NCI-H524 treated with DMSO at 0.1 percent for 48 hours (cell line): ENCODE measurements at regions not wholly inside any gene's neighbourhood (a gene's known extent, or its start where the extent isn't known, plus 50 kb on each side); places are given as distances from the start of the nearest gene placed in this dataset.
A peak's percentile ranks its signal among the peaks of the same experiment; 100 is the strongest.
"Not testable (repeated sequence)": the region's sequence is repeated elsewhere in the genome, so short reads cannot be mapped to it uniquely, and the experiment has no call there.

Experiments used
- DNase-seq: peaks from one replicate; lab custom pipeline; 2025; lab: John Stamatoyannopoulos, UW

GRCh38 chr6:135655055-135655454, 157.5 kb upstream of the AHI1 start:
- DNase-seq: no peak

DNA sequence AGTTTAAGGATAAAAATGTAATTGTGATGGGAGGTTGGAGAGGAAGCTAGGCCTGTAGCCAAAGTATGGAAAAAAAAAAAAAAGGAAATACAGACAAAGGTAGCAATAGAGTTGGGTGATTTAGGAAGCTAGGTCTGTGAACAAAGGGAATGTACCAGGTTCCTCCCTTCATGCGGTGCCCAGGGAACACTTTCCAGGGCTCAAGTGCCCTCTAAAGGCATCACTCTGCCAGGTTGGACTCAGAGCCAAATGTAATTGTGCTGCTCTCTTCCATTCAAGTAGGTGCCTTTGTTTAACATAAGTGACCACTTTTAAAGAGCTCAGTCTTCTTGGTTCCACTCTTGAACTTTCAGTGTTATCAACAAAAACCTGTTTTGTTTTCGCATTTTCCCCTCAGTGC, 159.7 kb upstream of the AHI1 start:
- DNase-seq: no peak

- DNase-seq: no peak
These were observed 160.9 kb upstream of the AHI1 start for GRCh38 chr6:135658481-135658880.

GRCh38 chr6:135658916-135659315, 161.4 kb upstream of the AHI1 start:
- DNase-seq: no peak

DNA sequence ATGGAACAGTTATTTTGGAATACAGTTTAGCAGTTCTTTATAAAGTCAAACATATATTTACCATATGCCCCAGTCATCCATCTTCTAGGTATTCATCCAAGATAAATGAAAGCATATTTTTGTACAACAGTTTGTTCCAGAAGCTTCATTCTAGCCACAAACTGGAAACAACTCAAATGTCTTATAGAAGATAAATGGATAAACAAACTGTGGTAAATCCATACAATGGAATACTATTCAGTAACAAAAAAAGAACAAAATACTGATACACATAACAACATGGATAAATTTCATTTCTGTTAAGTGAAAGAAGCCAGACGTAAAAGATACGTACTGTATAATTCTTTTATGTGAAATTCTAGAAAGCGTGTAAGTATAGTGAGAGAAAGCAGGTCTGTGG, 167.0 kb upstream of the AHI1 start:
- DNase-seq: no peak

DNA sequence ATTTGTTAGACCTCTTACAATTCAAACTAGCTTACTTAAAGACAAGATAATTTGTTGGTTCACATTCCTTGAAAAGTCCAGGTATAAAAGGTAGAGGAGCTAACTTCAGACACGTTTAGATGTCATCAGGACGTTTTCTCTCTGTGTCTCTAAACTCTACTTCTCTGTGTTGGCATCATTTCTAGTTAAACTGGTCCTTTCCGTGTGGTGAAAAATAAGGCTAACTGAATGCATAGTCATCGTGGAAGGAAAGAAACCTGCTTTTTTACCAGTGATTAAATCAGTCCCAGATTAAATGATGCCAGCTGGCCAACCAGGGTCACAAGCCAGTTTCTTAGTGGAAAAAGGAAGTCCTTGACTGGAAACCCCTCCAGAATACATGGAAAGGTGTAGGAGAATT, 168.4 kb upstream of the AHI1 start:
- no peak for DNase-seq

GRCh38 chr6:135667691-135668455, 170.3 kb upstream of the AHI1 start:
- no peak for DNase-seq

GRCh38 chr6:135672256-135672655, 174.7 kb upstream of the AHI1 start:
- no peak for DNase-seq

GRCh38 chr6:135673501-135674309, 176.2 kb upstream of the AHI1 start:
- no peak for DNase-seq

- no peak for DNase-seq
These were observed 176.5 kb upstream of the PDE7B start for GRCh38 chr6:135675026-135675425.

GRCh38 chr6:135675862-135676261, 175.6 kb upstream of the PDE7B start:
- peak; percentile 74 for DNase-seq

DNA sequence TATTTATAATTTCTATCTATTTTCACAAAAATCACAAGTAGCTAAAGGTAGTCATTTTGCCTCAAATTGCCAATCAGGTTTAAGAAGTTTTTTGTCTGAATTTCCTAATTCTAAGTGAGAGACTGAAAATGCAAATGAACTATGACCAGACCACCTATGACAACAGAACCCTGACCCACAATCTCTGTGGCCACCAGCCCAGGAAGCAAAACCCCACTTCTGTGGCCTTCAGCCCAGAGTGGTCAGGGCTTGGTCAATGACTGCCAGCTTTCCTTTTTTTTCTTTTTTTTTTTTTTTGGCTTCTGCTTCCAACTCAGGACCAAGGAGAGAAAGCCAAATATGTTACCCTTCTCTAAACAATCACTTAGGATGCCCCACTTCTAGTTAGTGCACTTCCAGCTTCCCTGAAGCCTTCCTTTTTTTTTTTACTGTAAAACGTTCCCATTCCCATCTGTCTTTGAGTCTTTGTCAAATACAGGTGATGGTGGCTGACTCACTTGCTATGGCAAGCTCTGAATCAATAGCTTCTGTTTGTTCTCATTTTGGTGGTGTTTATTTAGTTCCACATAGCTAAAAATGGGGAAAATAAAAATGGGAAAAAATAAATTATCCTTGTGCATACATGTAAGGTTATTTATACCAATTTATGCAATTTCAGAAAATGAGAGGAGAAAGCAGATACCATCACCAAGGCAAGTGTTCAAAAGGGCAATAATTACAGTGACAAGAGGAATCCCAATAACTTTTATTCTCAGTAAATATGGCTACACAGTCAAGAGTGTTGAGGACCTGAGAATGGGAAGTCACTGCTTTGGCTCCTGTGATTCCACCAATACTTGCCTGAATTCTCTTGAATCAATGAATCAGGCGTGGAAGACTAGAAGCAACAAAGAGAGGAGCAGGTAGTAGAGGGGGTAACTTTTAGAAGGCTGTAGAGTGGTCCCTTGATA, 170.3 kb upstream of the PDE7B start:
- no peak for DNase-seq

- no peak for DNase-seq
These were observed 164.7 kb upstream of the PDE7B start for GRCh38 chr6:135686784-135687301.

DNA sequence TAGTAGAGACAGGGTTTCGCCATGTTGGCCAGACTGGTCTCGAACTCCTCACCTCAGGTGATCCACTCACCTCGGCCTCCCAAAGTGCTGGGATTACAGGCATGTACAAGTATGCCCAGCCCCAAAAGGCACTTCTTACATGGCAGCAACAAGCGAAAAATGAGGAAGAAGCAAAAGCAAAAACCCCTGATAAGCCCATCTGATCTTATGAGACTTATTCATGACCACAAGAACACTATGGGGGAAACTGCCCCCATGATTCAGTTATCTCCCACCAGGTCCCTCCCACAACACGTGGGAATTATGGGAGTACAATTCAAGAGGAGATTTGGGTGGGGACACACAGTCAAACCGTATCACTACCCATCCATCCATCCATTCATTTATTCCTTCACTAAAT, 163.0 kb upstream of the PDE7B start:
- DNase-seq: not testable (repeated sequence)

GRCh38 chr6:135692426-135692825, 159.1 kb upstream of the PDE7B start:
- DNase-seq: no peak

DNA sequence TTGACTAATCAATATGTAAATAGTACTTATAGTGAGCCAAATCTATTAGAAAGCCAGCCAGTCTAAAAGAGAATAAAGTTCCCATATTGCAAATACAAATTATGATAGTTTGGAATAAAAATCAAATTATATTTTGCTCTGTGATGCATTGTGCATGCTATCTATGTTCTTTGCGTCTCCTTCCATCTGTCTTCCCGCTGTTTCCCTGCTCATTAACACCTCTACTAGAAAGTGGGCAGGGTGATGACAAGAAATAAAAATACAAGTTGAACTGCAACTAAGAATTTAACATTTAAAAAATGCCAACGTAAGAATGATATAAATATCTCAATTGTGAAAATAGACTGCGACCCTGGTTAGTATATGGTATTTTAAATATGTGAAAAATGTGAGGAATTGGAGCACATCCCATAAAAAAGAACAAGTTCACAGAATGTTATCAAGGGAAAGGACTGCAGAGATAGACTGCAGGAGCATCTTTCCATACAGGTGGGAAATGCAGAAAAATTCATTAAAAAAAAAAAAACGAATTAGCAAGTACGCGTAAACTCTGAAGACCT, 157.6 kb upstream of the PDE7B start:
- no peak for DNase-seq

GRCh38 chr6:135699705-135700104, 151.8 kb upstream of the PDE7B start:
- no peak for DNase-seq

DNA sequence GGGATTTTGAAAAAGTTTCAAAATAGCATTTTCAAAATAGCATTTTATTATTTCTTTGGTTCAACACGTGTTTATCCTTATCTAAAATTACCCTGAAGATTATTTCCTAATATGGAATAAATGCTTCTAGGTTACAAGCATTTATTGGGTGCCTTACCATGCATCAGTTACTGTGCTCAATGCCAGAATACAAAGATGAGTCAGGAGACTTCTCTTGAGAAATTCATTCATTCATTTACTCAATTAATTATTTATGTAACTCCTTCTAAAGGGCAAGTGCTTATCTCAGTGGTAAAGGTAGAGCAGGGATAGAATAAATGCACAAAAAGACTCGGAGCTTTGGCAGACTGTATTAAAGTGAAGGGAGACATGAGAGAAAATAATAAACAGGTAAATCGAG, 150.1 kb upstream of the PDE7B start:
- no peak for DNase-seq

GRCh38 chr6:135703007-135703406, 148.5 kb upstream of the PDE7B start:
- DNase-seq: no peak

DNA sequence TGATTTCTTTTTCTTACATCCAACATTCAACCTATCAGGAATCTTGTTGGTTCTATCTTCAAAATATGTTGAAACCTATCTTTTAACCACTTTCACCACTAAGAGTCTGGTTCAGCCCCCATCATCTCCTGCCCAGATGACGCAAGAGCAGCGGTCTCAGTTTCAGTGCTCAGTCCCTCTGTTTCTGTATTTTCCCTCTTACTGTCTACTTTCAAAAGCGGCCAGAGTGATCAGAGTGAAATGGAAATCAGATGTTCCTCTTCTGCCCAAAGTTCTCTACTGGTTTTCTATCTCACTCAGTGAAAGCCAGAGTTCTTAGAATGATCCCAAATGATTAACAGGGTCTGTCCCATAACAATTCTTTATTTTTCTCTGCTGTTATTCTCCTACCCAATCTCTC, 147.9 kb upstream of the PDE7B start:
- DNase-seq: no peak

DNA sequence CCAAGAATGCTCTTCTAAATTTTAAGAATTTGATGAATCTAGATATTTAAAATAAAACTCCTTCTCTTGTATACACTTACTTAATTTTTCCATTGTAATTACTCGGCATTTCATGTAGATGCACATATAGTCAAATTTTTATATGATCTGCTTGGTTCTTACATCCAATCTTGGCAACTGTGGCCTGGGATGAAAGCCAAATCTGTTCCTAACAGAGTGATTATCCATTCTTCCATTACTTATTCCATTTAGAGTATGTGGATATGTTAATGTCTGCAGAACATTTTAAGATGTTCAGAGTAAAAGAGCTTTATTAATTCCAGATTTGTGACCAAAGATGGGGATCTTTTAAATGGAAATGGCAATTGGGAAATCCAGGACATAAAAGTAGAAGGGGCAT, 144.1 kb upstream of the PDE7B start:
- no peak for DNase-seq

- no peak for DNase-seq
These were observed 141.5 kb upstream of the PDE7B start for GRCh38 chr6:135710042-135710441.
